ENCODE measurements at regions not wholly inside any gene's neighbourhood (a gene's known extent, or its start where the extent isn't known, plus 50 kb on each side); places are given as distances from the start of the nearest gene placed in this dataset.

- no peak for DNase-seq (ENCODE audit: low read depth, low spot score)
Observed at GRCh38 chr6:104324301-104324700, 535.4 kb downstream of the HACE1 start.

DNA sequence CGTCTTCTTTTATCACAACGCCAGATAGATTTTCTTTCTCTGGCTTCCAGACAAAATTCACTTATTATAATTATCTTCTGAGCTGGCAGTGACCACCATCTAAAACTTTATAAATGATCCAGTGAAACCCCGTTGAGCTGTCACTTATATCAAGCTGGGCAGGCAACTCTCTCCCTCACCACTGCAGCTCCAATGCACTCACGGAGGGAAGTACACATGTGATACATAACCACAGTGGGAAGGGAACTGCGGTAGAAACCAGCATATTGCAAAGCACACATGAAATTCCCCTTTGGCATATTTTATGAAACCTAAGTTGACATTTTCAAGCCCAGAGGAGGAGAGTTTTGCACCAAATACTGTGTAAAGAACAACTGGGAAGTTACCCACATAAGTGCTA is 536.9 kb downstream of the HACE1 start:
- DNase-seq (ENCODE audit: low read depth, low spot score) = no peak

GRCh38 chr6:104321301-104321700 is 538.4 kb downstream of the HACE1 start:
- no peak for DNase-seq (ENCODE audit: low read depth, low spot score)

DNA sequence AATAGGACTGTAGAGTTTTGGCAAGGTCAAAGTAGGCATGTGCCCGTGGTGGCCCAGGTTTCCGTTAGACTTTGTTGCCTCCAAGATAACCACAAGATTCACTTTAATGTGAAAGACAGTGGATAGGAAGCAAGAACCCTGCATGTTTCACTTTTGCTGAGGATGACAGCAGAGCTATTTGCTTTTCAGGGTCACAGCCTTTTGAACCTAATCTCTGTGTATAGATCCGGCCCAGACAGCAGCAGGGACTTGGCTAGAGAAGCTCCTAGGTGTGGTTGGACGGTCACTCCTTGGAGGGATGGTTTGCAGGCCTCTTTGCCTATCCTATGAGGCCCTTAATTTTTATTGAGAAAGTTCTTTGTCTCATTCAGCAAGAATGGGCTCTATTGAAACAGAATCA is 538.8 kb downstream of the HACE1 start:
- DNase-seq (ENCODE audit: low read depth, low spot score) = no peak

DNA sequence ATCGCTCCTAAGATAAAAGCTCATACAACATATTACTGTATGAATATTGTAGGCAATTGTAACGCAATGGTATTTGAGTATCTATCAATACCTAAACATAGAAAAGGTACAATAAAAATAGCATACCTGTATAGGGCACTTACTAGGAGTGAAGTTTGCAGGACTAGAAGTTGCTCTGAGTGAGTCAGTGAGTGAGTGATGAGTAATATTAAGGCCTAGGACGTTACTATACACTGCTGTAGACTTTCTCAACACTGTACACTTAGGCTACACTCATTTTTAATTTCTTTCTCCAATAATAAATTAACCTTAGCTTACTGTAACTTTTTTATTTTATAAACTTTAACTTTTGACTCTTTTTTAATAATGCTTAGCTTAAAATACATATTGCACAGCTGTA is 546.9 kb downstream of the HACE1 start:
- no peak for DNase-seq (ENCODE audit: low read depth, low spot score)

DNA sequence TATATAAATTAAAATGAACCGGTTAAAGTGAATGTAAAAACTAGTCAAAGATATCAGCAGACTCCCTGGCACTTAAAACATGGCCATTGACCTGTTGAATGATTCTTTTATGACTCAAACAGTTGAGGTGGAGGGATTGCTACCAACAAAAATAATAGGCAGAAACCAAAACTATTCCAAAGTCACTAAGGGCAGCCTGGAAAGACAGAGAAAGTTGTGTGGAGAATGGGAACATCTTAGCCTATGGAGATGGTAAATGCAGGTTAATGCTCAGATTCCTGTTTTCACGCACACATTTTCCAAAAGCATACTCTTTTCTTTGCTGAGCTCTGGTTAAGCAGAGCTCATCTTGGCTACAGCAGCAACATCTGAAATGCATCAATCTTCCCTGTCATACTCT is 553.5 kb downstream of the HACE1 start:
- DNase-seq (ENCODE audit: low read depth, low spot score) = no peak

DNA sequence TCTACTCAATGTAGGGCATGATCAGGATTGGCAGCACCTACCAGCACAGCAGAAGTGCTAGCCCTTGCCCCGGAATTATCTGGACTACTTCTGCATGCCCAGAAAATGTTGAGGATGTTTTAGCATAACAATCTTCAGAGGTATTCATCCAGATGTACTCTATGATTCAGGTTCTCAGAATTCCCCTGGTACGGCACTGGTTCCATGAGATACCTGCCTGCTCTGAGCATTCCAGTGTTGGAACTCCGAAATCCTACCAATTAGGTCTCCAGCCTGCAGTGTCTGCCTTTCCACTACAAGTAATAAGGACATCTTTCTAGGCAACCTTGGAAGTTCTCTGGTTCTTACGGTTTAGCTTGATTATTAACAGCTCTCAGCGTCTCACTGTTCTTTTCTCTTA is 554.5 kb downstream of the HACE1 start:
- no peak for DNase-seq (ENCODE audit: low read depth, low spot score)

- no peak for DNase-seq (ENCODE audit: low read depth, low spot score)
Observed at GRCh38 chr6:104301951-104302350, 557.8 kb downstream of the HACE1 start.

DNA sequence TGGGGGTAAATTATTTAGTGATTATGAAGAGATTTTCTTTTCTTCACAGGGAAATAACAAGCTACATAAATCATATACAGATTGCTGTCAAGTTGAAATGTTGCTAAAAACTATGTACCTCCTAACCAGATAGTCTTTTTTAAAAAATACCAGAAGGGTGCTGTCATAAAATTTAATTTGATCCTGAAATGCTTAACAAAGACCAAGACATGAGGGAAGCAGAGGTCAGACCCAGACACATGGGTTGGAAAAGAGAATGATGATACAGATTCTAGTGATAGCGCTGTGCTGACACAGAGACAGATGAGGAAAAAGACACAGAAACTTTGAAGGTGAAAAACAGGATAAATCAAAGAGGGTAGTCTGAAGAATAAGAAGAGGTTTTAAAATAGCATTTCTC is 573.1 kb downstream of the HACE1 start:
- DNase-seq (ENCODE audit: low read depth, low spot score) = no peak

- DNase-seq (ENCODE audit: low read depth, low spot score) = no peak
Observed at GRCh38 chr6:104284872-104285271, 574.8 kb downstream of the HACE1 start.

- no peak for DNase-seq (ENCODE audit: low read depth, low spot score)
Observed at GRCh38 chr6:104282581-104282980, 577.1 kb downstream of the HACE1 start.

- DNase-seq (ENCODE audit: low read depth, low spot score) = peak; percentile 33
Observed at GRCh38 chr6:104281370-104281769, 578.3 kb downstream of the HACE1 start.

DNA sequence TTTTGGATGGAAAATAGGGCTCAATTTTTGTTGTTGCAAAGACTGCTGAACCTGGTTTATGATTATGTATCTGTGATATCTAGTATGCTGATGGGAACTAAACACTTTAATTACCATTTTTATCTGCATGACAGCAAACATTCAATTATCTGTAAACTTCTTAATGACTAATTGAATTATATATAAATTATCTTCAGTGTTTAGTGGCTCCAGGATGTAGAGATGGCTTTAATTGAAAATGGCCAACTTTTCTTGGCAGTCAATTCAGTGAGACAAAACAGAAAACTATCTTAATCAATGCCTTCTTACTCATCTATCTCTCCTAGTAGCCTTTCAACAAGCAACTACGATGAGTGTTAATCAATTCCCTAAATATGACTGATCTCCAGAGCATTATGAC is 591.3 kb downstream of the HACE1 start:
- no peak for DNase-seq (ENCODE audit: low read depth, low spot score)

DNA sequence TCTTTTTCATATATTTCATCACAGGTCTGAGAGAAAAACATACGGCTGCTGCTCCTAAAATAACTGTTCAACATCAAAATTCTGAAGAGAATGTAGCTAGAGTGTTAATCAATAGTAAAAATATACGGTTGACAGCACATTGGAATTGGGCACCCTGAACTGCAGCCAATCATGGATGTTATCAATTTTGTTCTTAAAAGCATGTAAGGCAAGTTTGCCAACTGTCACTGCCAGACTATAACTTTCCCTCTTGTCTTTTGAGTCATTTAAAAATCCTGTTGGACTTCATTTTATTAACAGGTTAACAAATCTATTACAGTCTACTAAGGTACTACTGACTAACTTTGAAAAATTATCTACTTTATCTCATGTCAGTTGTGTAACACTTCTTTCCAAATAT is 592.8 kb downstream of the HACE1 start:
- no peak for DNase-seq (ENCODE audit: low read depth, low spot score)

GRCh38 chr6:104256646-104257045 is 603.1 kb downstream of the HACE1 start:
- no peak for DNase-seq (ENCODE audit: low read depth, low spot score)

- DNase-seq (ENCODE audit: low read depth, low spot score) = peak; percentile 28
Observed at GRCh38 chr6:104253236-104253635, 606.5 kb downstream of the HACE1 start.

DNA sequence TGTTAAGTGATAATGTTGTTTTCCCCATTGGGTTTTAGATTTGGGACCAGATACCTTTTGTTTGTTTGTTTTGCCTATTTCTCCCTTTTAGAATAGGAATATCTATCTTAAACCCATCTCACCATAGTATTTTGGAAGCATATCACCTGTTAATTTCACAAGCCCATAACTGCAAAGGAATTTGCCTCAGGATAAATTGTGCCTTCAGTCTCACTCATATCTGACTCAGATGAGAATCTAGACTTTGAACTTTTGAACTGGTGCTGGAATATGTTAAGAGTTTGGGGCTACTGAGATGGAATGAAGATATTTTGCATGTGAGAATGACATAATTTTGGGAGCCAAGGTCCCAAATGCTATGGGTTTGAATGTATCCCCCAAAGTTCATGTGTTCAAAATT is 607.4 kb downstream of the HACE1 start:
- no peak for DNase-seq (ENCODE audit: low read depth, low spot score)

DNA sequence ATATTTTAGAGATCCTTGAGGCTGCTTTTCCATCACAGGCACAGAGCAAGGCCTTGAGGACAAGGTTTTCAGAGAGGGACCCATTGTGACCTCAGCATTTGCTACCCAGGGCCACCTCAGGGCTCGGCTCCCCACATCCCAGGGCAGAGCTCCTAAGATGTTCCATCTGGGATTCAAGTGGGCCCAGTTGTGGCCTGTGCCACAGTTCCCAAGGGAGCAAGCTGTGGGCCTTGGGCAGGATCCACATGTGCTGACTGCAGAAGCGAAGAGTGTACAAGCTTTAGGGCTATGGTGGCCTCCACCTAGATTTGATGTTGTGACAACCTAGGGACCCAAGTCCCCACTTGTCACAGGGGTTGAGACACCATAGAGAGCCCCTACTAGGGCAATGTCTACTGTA is 608.1 kb downstream of the HACE1 start:
- no peak for DNase-seq (ENCODE audit: low read depth, low spot score)

DNA sequence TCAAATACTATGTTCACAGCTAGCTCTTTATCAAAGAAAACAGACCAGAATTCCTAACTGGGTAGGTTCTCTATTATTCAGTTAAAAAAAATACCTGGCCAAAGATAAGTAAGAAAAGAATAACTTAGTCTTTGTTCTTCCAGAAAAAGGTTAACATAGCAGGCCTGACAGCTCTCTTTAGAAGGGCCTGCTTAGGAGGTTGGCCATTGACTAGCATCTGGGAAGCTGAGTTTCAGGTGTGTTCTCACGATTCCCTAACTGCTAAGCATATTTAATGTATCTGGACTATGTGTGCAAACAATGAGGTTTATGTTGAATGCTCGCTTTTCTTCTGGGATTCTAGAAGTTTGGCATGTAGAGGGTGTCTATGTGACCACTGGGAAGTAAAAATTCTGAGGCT is 618.9 kb downstream of the HACE1 start:
- no peak for DNase-seq (ENCODE audit: low read depth, low spot score)

GRCh38 chr6:104239971-104240370 is 619.7 kb downstream of the HACE1 start:
- DNase-seq (ENCODE audit: low read depth, low spot score) = no peak

GRCh38 chr6:104229057-104229456 is 630.7 kb downstream of the HACE1 start:
- no peak for DNase-seq (ENCODE audit: low read depth, low spot score)

DNA sequence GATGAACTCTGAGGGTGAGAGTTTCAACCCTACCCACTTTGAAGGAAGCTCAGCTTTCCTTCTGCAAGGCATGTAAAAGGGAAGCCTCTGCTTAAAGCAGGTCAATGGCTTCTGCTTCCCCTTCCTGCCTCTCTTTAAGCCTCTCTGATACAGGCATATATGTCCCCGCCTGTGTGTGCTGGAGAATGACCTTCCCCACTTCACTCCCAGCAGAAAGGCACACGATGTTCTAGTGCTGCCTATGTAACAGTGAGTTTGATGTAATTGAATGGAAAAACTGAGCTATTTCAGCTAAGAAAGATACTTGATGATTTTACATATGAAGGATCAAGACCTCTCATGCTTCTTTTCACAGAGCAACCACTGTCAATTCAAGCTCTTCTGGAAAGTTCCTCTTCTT is 632.2 kb downstream of the HACE1 start:
- DNase-seq (ENCODE audit: low read depth, low spot score) = no peak

DNA sequence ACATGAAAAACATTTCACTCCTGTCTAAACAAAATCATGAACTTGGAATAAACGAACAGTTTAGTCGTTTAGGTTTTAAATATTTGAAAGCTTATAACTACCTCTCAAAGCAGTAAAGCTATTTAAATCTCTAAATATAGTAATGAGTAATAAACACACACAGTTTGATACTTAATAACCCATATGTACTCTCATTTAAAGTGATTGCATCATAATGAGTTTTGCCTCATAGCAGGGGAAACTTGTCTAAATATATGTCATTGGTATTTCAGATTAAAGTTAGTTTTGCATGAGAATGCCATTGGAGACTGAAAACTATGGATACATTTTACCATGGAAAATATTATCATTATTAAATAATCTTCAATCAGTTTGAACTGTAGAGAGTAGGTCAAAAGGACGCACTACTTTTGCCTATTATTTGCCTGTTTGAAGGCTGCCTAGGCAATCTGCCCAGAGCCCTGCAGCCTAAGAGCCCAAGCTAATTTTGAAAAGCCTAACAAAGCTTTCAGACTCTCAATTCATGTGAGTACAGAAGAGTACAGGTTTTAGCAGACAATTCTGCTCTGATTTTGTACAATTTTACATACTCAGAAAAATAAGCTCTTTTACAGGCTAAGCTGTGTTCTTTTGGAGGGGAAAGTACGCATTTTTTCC is 632.8 kb downstream of the HACE1 start:
- DNase-seq (ENCODE audit: low read depth, low spot score) = no peak

DNA sequence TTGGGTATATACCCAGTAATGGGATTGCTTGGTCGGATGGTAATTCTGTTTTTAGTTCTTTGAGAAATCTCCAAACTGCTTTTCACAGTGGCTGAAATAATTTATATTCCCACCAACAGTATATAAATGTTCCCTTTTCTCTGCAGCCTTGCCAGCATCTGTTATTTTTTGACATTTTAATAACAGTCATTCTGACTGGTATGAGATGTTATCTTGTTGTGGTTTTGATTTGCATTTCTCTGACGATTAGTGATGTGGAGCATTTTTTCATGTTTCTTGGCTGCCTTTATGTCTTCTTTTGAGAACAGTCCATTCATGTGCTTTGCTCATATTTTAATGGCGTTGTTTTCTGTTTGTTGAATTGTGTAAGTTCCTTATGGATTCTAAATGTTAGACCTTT is 641.6 kb downstream of the HACE1 start:
- DNase-seq (ENCODE audit: low read depth, low spot score) = no peak
